ENCODE measurements at regions not wholly inside any gene's neighbourhood (a gene's known extent, or its start where the extent isn't known, plus 50 kb on each side); places are given as distances from the start of the nearest gene placed in this dataset.
"Not testable (repeated sequence)": the region's sequence is repeated elsewhere in the genome, so short reads cannot be mapped to it uniquely, and the experiment has no call there.

GRCh38 chr20:1825507-1825906 is 69.7 kb upstream of the SIRPA start:
- DNase-seq, result no peak

GRCh38 chr20:1824834-1825233 is 70.4 kb upstream of the SIRPA start:
- no peak for DNase-seq

- DNase-seq, result no peak
These were observed 71.0 kb upstream of the SIRPA start for GRCh38 chr20:1824181-1824580.

- no peak for DNase-seq
These were observed 71.8 kb upstream of the SIRPA start for GRCh38 chr20:1823450-1823844.

GRCh38 chr20:1822564-1823449 is 72.4 kb upstream of the SIRPA start:
- no peak for DNase-seq

GRCh38 chr20:1820138-1821079 is 74.8 kb upstream of the SIRPA start:
- DNase-seq, result no peak

GRCh38 chr20:1819311-1820137 is 75.7 kb upstream of the SIRPA start:
- DNase-seq, result no peak

GRCh38 chr20:1818895-1819294 is 76.3 kb upstream of the SIRPA start:
- DNase-seq, result no peak

GRCh38 chr20:1818247-1818840 is 76.9 kb upstream of the SIRPA start:
- DNase-seq, result no peak

GRCh38 chr20:1817577-1818211 is 77.5 kb upstream of the SIRPA start:
- no peak for DNase-seq

- no peak for DNase-seq
These were observed 78.5 kb upstream of the SIRPA start for GRCh38 chr20:1816384-1817381.

- DNase-seq, result no peak
These were observed 79.6 kb upstream of the SIRPA start for GRCh38 chr20:1815502-1816085.

GRCh38 chr20:1814861-1815260 is 80.3 kb upstream of the SIRPA start:
- not testable (repeated sequence) for DNase-seq

GRCh38 chr20:1813674-1814635 is 81.3 kb upstream of the SIRPA start:
- DNase-seq, result no peak

GRCh38 chr20:1813101-1813529 is 82.1 kb upstream of the SIRPA start:
- no peak for DNase-seq

GRCh38 chr20:1811621-1812498 is 83.3 kb upstream of the SIRPA start:
- DNase-seq, result no peak

GRCh38 chr20:1810926-1811620 is 84.1 kb upstream of the SIRPA start:
- no peak for DNase-seq
